CD4-positive, alpha-beta T cell (primary cell): ENCODE measurements at regions not wholly inside any gene's neighbourhood (a gene's known extent, or its start where the extent isn't known, plus 50 kb on each side); places are given as distances from the start of the nearest gene placed in this dataset.

Experiments used
- ATAC-seq: fragments of 200-7000 bp; cut with Tn5 transposase; one replicate; pipeline ENCODE4 v1.10.0; 2022; ENCODE audit warnings: mild to moderate bottlenecking; ENCODE audit not compliant: poor library complexity
- CTCF ChIA-PET: fragments of 350-600 bp; sonication (Branson Sonifier 250); formaldehyde crosslinking; loops from one replicate; lab custom pipeline; 2021; ENCODE audit warnings: antibody characterized with exemption, inconsistent platforms; lab: Charles Lee
- POLR2A ChIA-PET: fragments of 350-600 bp; sonication (Branson Sonifier 250); formaldehyde crosslinking; loops from one replicate; lab custom pipeline; 2021; ENCODE audit warnings: antibody characterized with exemption, inconsistent platforms; lab: Charles Lee
- DNase-seq, 14 experiments: peaks; one replicate each; pipeline ENCODE4 v3.0.0-alpha.2; 2013 to 2020; ENCODE audit warnings: mixed read lengths in 2 of 14
- H3K27ac ChIP-seq, 2 donors: one replicate each; pipeline versions ENCODE4 v1.5.1 to v1.7.0; 2013; ENCODE audit warnings: low read length in 2 of 2, low read depth in 1 of 2, mild to moderate bottlenecking in 1 of 2
- H3K27me3 ChIP-seq, 2 experiments: 1 replicate in 1 of 2; 2 replicates in 1 of 2; pipeline versions ENCODE4 v1.6.1 to v1.7.0; 2013; ENCODE audit warnings: low read length in 2 of 2, control low read depth in 1 of 2, mild to moderate bottlenecking in 1 of 2, moderate library complexity in 1 of 2; ENCODE audit not compliant: insufficient read depth in 2 of 2, control insufficient read depth in 1 of 2
- H3K36me3 ChIP-seq: one replicate; pipeline ENCODE4 v1.6.1; 2013; ENCODE audit warnings: low read length, control low read depth; ENCODE audit not compliant: insufficient read depth
- H3K4me1 ChIP-seq: one replicate; pipeline ENCODE4 v1.6.1; 2013; ENCODE audit warnings: low read length, control low read depth; ENCODE audit not compliant: insufficient read depth
- H3K4me3 ChIP-seq: one replicate; pipeline ENCODE4 v1.5.1; 2013; ENCODE audit warnings: mild to moderate bottlenecking, low read length, moderate library complexity
- H3K9me3 ChIP-seq, 2 experiments: 1 replicate in 1 of 2; 2 replicates in 1 of 2; pipeline versions ENCODE4 v1.6.1 to v1.7.0; 2013; ENCODE audit warnings: low read length in 2 of 2, mild to moderate bottlenecking in 2 of 2, control low read depth in 1 of 2, moderate library complexity in 1 of 2; ENCODE audit not compliant: control insufficient read depth in 1 of 2, insufficient read depth in 1 of 2
- H3K27ac Mint-ChIP-seq: one replicate; pipeline ENCODE4 v1.8.0; 2020; ENCODE audit warnings: mixed read lengths
- H3K27me3 Mint-ChIP-seq: one replicate; pipeline ENCODE4 v1.8.0; 2021; ENCODE audit warnings: mixed read lengths
- H3K36me3 Mint-ChIP-seq: one replicate; pipeline ENCODE4 v1.8.0; 2021; ENCODE audit warnings: low read depth, mixed read lengths
- H3K4me1 Mint-ChIP-seq: one replicate; pipeline ENCODE4 v1.8.0; 2021; ENCODE audit warnings: low read depth, mixed read lengths
- H3K4me3 Mint-ChIP-seq: one replicate; pipeline ENCODE4 v1.8.0; 2020; ENCODE audit warnings: mild to moderate bottlenecking, mixed read lengths
- H3K9me3 Mint-ChIP-seq: one replicate; pipeline ENCODE4 v1.8.0; 2020; ENCODE audit warnings: mixed read lengths
- CTCF ChIP-seq: fragments of 200-600 bp; IDR thresholded peaks from one replicate; pipeline ENCODE4 v1.8.0; 2022; ENCODE audit warnings: antibody characterized with exemption, mild to moderate bottlenecking
- intact Hi-C, 2 experiments: fragments of 100-400 bp; cut with DNase I in 1 of 2; cut with micrococcal nuclease in 1 of 2; formaldehyde crosslinking; loops; one replicate each; pipeline versions ENCODE4 v1.15.1 to v1.9.0; 2023 to 2025; cut with DNase I, micrococcal nuclease

GRCh38 chr3:164641071-164641470 is 437.2 kb downstream of the SI start:
- Mint-ChIP-seq H3K36me3 (no peaks in the 10 kb centered on the region), H3K27me3 (no peaks in the 10 kb centered on the region), H3K4me1 (no peaks in the 10 kb centered on the region), H3K4me3 (no peak overlapping the region), H3K27ac (no peak overlapping the region), H3K9me3 (peaks cover 5% of the 10 kb centered on the region)
- no peak overlapping the region for H3K4me3 ChIP-seq
- ATAC-seq (no peak), DNase-seq (no peak)
- H3K9me3 ChIP-seq, result peaks cover 0 to 3% of the 10 kb centered on the region in 2 experiments
- no peak overlapping the region for H3K27ac ChIP-seq
- TF ChIP-seq CTCF, result no peak
- no peaks in the 10 kb centered on the region for H3K27me3 ChIP-seq
- H3K36me3 ChIP-seq, result no peaks in the 10 kb centered on the region
- ChIA-PET POLR2A (no interaction called here), CTCF (no interaction called here)
- intact Hi-C loops, result no loop called here
- no peaks in the 10 kb centered on the region for H3K4me1 ChIP-seq

GRCh38 chr3:164640591-164640990 is 437.7 kb downstream of the SI start:
- H3K4me3 Mint-ChIP-seq, result no peak overlapping the region
- no peak overlapping the region for H3K27ac ChIP-seq
- no peak for DNase-seq
- H3K4me1 Mint-ChIP-seq, result no peaks in the 10 kb centered on the region
- H3K4me1 ChIP-seq, result no peaks in the 10 kb centered on the region
- POLR2A ChIA-PET, result no interaction called here
- TF ChIP-seq CTCF, result no peak
- intact Hi-C loops, result no loop called here
- H3K4me3 ChIP-seq, result no peak overlapping the region
- no peak overlapping the region for H3K27ac Mint-ChIP-seq
- no peak for ATAC-seq
- no peaks in the 10 kb centered on the region for H3K27me3 ChIP-seq
- H3K27me3 Mint-ChIP-seq, result no peaks in the 10 kb centered on the region
- CTCF ChIA-PET, result no interaction called here
- H3K36me3 ChIP-seq, result no peaks in the 10 kb centered on the region
- no peaks in the 10 kb centered on the region for H3K36me3 Mint-ChIP-seq
- peaks cover 5% of the 10 kb centered on the region for H3K9me3 Mint-ChIP-seq
- peaks cover 0 to 3% of the 10 kb centered on the region in 2 experiments for H3K9me3 ChIP-seq

DNA sequence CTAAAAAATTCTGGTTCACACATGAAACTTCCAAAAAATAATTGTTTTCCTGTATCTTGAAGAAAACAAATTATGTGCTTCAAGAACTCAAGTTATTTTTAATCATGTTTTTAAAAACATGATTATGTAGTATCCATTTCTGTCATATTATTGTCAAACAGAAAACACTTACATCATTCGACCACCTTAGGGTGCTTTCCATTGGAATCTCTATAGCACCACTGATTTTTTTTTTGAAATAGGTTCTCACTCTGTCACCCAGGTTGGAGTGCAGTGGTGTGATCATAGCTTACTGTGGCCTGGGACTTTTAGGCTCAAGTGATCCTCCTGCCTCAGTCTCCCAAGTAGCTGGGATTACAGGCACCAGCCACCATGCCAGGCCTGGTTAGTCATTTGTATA is 457.3 kb downstream of the SI start:
- CTCF ChIA-PET, result no interaction called here
- Histone ChIP-seq H3K27me3 (no peaks in the 10 kb centered on the region), H3K9me3 (no peaks in the 10 kb centered on the region), H3K27ac (no peak overlapping the region), H3K4me1 (no peaks in the 10 kb centered on the region), H3K4me3 (no peak overlapping the region), H3K36me3 (no peaks in the 10 kb centered on the region)
- TF ChIP-seq CTCF, result no peak
- Mint-ChIP-seq H3K4me3 (no peak overlapping the region), H3K27ac (no peak overlapping the region), H3K4me1 (no peaks in the 10 kb centered on the region), H3K27me3 (no peaks in the 10 kb centered on the region), H3K36me3 (no peaks in the 10 kb centered on the region), H3K9me3 (peaks cover 6% of the 10 kb centered on the region)
- POLR2A ChIA-PET, result no interaction called here
- DNase-seq, result no peak
- no peak for ATAC-seq
- intact Hi-C loops, result no loop called here
